HG02763 (cell line): ENCODE measurements at regions not wholly inside any gene's neighbourhood (a gene's known extent, or its start where the extent isn't known, plus 50 kb on each side); places are given as distances from the start of the nearest gene placed in this dataset.
"Not testable (repeated sequence)": the region's sequence is repeated elsewhere in the genome, so short reads cannot be mapped to it uniquely, and the experiment has no call there.

Source experiments
- ATAC-seq: cut with Tn5 transposase; IDR thresholded peaks from one replicate; pipeline ENCODE4 v1.9.1; 2021; ENCODE audit warnings: mild to moderate bottlenecking, moderate library complexity; ENCODE audit not compliant: unreplicated experiment

DNA sequence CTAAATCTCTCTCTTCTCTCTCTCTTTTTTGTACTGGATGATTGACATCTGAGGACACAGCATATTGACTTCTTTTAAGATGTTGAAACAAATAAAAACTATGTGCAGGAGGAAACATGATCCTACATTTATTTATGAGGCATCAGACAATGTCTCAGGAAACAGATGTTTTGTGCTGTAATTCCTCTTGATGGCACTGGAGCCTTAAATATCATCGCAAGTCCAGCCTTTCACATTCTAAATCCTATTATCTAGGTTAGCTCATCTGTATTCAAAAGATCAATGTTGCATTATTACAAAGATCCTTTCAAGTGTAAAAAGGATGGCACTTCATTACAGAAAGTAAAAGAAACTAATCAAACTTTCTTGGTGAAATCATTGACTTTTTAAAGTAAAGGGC lies 63.9 kb downstream of the MAT2B start:
- ATAC-seq, result no peak

DNA sequence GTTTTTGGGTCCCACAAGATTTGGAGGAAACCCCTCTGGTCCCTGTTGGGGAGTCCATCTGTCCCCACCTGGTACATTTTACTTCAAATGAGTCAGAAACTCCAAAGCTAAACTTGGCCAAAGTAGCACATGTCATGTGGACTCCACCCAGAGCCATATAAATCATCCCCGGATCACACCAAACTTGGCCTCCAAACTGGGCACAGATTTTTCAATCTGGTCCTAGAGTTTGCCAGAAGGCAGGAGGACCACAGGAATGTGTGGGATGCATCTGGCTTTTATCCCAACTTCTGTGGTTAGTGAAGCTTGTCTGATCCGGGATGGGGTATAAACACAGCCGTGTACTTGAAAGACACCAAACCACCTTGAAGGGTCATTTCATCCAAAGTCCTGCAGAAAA lies 66.3 kb downstream of the MAT2B start:
- ATAC-seq, result no peak

DNA sequence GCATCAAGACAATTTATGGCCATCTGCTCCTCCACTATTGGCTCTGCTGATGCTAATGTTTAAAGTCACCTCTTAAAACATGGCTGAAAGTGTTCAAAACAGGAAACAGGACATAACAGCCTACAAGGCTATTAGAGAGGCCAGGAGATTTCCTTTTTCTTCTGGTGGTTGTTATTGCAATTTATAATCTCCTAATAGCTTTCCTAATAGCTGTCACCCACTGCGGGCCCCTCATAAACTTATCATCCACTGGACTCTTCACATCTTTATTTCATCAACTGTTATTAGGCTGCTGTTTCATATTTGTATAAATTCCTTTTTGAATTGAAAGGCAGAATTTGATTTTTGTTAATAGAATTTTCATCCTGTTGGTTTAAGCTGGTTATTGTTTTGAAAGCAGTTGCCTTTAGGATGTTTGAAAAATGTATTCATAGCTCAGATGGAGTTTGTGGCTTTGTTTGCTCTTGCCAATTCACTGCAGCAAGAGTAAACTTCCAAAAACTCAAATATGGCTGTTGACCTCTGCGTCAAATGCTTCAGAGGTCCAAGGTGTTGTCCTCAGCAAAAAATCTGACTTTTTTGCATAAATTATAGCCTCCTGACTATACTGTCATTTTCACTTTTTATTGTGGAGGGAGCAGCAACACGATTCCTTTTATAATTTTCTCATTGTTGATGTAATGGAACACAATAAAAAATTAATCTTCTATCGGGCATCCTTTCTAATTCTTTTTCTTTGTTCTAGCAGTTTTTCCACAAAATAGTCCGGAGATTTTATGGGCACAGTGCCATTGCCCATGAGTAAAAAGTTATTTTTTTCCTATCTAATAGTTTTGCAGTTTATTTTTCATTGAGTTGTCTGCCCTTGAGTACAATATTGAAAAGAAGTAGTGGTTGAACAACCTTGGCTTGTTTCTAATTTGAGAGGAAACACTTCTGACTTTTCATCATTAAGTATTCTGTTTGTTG lies 69.3 kb downstream of the MAT2B start:
- no peak for ATAC-seq

DNA sequence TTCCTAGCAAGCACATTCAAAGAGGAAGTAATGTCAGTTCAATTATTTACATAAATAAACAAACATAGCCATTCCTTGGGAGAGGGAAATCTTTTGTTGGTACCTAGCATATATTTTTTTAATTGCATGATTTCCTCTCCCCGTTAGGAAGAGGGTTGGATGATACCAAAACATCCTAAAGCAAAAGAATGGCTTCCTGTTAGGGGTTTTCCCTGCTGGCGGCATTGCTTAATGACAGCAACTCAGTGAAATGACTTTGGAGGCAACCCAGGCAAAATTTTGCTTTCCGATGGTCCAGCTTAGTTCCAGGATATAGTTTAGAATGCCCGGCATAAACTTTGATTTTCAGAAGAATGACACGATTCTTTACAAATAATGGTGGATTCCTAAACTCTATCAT lies 73.2 kb downstream of the MAT2B start:
- no peak for ATAC-seq

DNA sequence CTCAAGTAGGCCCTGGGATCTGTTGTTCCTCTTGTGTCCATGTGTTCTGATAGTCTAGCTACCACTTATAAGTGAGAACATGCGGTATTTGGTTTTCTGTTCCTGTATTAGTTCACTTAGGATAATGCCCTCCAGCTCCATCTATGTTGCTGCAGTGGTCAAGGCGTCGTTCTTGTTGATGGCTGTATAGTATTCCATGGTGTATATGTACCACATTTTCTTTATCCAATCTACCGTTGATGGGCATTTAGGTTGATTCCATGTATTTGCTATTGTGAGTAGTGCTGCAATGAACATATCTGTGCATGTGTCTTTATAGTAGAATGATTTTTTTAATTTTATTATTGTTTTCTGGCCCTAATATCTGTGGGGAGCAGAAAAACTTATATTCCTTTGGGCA lies 74.3 kb downstream of the MAT2B start:
- ATAC-seq, result no peak

DNA sequence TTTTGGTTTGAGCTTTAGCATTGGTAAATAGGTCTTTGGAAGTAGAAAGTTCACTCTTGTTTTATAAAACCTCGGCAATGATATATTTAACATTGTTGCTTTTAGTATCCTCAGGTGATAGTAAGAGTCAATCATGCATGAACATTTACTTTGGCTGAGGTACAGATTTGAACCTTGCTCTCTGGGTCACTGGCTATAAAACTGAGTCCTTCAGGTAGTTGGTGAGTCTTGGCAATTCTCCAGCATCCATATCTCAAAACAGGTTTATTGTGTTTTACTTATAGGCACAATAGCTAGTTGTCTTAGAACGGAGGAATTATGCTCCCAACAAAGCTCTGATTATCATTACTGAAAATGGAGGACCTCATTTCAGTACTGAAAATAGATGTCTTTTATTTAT lies 75.1 kb downstream of the MAT2B start:
- no peak for ATAC-seq

DNA sequence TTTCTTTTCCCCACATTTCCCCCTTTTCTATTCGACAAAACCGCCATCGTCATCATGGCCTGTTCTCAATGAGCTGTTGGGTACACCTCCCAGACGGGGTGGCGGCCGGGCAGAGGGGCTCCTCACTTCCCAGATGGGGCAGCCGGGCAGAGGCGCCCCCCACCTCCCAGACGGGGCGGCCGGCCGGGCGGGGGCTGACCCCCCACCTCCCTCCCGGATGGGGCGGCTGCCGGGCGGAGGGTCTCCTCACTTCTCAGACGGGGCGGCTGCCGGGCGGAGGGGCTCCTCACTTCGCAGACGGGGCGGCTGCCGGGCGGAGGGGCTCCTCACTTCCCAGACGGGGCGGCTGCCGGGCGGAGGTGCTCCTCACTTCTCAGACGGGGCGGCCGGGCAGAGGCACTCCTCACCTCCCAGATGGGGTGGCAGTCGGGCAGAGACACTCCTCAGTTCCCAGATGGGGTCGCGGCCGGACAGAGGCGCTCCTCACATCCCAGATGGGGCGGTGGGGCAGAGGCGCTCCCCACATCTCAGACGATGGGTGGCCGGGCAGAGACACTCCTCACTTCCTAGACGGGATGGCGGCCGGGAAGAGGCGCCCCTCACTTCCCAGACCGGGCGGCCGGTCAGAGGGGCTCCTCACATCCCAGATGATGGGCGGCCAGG lies 78.2 kb downstream of the MAT2B start:
- not testable (repeated sequence) for ATAC-seq

DNA sequence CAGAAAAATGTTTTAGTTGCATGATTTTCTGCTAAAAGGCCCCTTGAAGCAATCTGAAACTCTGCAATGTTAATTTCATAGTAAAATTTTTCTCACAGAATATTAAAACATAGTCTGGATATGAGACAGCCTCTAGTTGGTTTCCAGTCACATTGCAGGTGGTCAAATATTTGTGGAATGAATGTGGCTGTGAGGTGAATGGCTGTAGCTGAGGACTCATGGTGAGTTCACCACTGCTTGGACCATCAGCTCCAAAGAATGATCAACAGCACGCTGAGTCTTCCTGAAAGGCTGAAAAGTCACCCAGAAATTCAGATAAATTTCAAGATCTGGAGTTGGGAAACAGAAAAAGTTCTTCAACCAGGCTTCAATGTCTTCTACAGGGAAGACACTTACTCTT lies 79.8 kb downstream of the MAT2B start:
- ATAC-seq, result no peak

DNA sequence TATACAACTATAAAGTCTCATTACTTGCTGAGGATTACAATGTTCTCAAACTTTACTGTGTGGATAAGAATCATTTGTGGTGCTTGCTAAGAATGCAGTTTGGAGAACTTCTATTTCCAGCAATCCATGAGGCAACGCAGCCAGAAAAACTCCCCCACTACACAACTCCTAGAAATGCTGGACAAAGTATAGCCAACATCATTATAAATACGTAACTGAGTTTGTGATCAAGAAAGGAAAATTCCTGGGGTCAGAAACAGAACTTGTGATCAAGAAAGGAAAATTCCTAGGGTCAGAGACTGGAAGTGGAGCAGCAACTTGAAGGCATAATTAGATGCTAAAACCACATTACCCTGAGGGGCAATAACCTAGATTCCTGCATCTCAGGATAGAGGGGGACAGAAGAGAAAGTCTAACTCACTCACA lies 81.1 kb downstream of the MAT2B start:
- ATAC-seq, result no peak

DNA sequence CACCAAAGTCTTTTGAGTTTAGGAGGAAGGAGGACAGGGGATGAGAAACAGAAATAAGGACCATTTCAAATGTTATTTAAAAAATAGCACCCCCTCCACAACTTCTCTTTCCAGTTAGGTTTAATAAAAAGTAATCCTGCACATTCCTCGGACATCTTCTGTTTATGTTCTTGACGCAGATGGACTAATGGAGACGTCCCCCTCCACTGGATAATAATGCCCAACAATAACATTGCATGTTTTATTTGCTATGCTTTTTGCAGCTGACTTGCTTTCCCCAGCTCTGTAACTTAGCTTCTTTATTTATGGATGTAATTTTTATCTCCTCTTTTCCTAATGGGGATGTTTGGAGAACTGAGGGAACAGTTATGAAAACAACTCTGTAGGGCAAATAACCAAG lies 89.5 kb downstream of the MAT2B start:
- ATAC-seq, result no peak

DNA sequence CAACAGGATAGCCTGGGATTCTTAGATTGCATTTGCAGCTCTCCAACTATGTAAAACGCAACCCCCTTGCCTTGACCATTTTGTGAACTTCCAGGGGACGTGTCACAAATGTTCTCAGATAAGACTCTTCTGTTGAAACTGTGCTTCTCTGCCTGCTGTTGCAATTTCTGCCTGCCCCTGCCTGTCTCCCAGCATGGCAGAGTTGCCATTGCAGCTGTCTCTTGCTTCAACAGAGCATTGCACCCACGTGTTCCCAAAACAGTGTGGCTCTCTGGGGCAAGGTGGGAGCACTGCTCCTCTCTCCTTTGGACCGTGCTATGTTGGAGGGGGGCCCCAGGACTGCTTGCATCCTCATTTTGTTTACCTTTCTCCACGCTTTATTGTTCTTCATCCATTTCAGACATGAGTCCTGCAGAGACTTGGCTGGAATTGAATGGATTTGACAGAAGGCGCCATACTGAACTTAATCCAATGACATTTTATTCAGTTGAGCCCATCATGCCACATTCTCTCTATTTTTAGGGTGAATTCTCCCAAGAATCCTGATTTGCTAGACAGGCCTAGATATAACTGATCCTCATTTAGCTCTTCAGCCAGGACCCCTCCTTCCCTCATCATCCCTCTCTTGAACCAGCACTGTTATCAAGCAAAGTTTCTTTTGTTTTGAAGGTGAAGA lies 90.7 kb downstream of the MAT2B start:
- ATAC-seq, result no peak

DNA sequence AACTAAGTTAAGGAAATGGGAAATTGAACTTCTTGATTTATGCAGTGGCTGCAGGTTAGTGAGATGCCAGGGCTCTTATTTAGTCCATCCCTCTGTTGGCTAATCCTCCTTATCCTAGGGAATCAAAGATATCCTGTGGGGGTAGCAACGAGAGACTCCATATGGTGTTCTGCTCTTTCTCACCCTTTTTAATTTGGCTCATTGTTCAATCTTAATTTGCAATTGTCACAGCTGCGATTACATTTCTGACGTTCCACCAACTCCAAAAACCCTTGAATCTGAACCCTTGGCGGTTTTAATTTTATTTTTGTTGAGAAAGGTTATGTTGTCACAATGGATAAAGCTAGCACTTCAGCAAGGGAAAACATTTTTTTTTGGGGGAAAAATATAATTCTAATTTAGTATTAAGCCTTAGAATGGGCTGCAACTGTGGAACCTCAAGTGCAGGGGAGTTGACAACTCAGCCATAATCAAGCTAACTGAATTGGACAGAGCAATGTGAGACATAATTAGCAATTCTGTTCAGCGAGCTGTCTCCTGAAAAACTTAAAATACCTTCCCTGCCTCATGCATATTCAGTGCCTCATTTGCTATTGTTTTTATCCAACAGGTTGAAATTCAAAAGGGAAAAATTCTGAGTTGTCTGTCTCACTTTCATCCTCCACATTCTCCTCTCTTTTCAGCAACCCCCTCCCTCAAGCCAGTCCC lies 91.3 kb downstream of the MAT2B start:
- ATAC-seq, result no peak

DNA sequence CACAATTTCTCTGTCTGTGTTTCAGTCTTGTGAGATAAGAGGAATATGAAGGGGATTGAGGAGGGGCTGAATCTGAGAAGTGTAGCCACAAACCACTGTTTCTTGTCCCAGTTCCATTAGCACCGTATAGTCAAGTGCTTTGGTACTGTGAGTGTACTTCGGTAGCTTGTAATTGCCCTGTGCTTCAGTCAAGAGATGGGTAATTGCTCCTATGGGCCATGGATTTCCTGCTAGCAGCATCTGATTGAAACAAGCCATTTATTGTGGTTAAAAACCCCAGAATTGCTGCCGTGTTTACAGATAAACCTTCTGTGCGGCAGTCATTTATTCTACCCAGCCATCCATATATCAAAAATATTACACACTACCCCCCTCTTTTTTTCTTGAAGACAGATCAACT lies 98.6 kb downstream of the MAT2B start:
- ATAC-seq, result no peak

DNA sequence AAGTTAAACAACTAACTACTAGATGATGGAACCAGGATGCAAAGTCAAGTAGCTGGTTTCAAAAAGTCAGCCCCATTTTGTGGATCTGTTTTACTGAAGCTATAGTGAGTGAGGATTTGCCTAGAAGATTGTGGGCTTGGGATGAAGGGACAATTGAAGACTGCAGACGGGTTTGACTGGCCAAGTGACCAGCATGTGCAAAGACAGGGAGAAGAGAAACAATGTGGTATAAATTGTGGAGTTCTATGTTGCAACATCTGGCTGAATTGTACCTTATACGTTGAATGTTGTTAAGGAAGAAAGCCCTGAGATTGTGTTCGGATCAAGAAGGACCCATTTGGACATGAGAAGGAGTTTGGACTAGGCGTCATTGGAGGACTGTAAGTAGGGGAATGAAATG lies 101.8 kb downstream of the MAT2B start:
- no peak for ATAC-seq

DNA sequence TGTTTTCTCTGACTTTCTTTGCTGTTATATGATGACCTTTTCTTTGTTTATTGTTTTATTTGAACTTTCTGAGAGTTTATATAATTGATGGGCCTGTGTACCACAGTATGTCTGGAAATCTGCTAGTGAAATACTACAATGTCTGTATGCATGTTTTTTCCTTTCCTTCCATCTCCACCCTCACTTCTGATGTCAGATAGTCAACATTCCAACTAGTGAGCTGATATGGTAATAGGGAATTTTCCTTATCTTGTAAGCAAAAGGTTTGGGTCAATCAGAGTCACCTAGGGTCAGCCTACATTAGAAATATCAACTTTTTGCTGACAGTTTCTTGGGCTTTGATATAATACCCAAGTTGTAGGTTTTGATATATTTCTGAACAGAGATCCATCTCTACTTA lies 103.2 kb downstream of the MAT2B start:
- no peak for ATAC-seq

DNA sequence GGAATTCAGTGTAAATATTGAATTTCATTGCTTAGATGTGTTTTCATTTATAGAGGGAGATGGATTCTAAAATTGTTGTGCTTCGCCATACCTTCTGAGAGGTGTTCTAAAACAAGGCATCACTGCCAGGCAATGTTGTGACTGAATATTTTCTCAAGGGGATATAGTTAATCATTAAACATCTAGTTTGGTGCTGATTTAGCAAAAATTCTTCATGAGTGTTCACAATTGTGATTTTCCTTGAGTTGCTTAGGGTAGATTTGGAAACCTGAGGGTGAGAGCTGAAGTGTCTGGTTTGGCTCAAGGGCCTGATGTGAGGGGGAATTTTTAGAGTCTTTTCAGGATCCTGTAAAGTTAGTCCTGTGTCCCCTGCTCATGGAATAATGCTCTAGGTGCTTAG lies 104.5 kb downstream of the MAT2B start:
- no peak for ATAC-seq

DNA sequence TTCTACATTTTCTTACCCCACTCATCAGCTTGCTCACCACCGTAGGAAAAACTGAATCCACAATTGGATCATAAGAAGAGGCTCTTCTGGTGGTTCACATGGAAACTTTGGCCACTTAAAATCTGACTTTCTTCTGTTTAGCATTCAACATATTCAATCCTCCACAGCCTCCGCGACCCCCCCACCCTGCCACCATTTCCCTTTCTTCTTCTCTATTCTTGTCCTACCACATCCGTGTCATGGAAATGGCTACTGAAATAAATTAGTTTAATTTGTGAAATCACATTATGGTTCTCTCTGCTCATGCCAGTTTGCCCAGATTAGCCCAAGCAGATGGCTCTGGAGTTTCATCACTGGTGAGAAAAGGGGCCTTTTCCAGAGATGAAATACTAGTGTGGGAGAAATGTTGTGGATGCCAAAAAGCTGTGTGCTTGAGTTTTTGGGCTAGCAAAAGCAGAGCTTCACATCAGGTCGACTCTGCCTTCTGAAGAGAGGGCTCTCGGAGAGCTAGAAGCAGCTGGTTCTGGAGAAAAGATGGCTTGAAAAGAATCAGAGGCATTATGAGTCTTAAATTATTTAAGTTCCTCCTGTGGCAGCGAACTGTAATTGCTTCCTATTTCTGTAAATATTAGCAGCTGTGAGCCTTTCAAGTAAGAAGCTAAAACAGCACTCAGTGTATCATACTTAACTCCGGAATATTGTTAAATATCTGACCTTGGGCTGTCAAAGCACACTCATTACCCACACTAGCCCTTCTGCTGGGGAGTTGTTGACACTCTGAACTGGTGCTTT lies 107.1 kb downstream of the MAT2B start:
- ATAC-seq, result no peak

DNA sequence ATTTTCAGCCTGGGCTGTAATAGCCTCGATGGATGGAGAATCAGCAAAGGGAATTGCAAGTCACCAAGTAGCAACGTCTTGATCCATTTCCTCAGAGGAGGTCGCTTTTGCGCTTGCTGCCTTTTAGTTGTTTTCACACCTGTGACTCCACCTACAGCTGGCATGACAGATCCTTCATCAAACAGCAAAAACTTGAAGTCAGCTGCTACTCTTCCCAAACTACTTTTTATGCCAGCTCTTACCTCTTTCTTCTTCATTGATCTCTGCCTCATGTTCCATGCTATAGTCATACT lies 107.7 kb downstream of the MAT2B start:
- no peak for ATAC-seq

DNA sequence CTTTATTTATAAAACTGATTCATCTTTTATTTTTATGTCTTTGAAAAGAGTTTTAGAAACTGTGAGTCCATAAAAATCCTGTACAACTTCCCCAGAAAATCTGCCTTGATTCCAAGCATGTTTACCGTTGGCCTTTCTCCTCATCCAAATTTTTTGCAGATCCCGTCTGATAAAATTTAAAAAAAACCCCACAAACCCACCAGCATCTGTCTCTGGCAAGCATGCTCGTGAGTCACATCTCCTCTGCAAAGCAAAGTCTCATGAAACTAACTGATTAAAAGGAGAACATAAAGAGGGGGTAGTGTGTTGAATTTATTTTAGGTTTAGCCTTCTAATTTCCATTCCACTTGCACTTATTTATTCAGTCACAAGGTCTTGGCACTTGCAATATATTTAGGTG lies 109.4 kb downstream of the MAT2B start:
- no peak for ATAC-seq

DNA sequence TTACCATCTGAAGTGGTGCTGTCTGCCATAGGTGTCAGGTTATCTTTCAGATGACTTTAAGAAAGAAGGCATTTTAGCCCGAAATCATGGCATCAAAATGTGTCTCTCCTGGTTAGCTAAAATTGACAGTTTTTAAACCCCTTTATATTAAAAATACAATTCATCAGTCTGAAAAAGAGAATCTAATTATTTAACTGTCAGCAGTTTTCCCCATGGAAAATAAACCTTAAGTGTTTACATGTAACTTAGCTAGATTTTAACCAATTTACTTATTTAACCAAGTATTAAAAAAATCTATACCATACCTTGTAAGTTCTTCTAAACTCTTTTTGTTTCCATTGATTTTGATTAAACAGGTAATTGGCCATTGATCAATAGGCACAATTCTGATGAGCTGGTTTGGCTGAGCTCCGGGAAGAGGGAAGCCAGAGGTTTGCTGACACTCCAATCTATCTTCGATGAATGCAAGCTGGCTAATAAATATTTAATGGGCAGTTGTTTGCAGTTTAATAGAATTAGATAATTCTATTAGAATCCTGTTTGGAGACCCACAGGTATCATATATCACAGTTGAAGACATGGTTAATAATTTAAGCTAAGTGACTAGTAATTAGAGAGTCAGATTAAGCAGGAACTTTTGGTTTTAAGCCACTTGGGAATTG lies 114.0 kb downstream of the MAT2B start:
- ATAC-seq, result no peak
